ENCODE measurements at regions not wholly inside any gene's neighbourhood (a gene's known extent, or its start where the extent isn't known, plus 50 kb on each side); places are given as distances from the start of the nearest gene placed in this dataset.

GRCh38 chr18:5817816-5818215 is 77.5 kb downstream of the TMEM200C start:
- TF ChIP-seq CTCF (IDR thresholded peaks at IDR 0.05 in 2 of 3, conservative IDR thresholded peaks at IDR 0.05 in 1 of 3; ENCODE audit: borderline replicate concordance in 1 of 3, insufficient read depth in 1 of 3, low read depth in 2 of 3, low read length in 2 of 3) (no peak), RAD21 (IDR thresholded peaks at IDR 0.05; ENCODE audit: low read depth) (no peak), POLR2A (IDR thresholded peaks at IDR 0.05; ENCODE audit: borderline replicate concordance, extremely low read depth, insufficient read depth, insufficient read length) (no peak), YY1 (IDR thresholded peaks at IDR 0.05; ENCODE audit: extremely low read depth, insufficient replicate concordance, low read depth, low read length) (no peak), POLR2AphosphoS5 (IDR thresholded peaks at IDR 0.05; ENCODE audit: low read depth, low read length) (no peak), SRF (IDR thresholded peaks at IDR 0.05; ENCODE audit: low read depth) (no peak), EZH2phosphoT487 (IDR thresholded peaks at IDR 0.05; ENCODE audit: borderline replicate concordance) (no peak), ZNF274 (IDR thresholded peaks at IDR 0.05; ENCODE audit: low read depth, low read length) (no peak), TCF7L2 (IDR thresholded peaks at IDR 0.05; ENCODE audit: borderline replicate concordance, extremely low read depth, insufficient read depth, insufficient read length) (no peak), JUND (IDR thresholded peaks at IDR 0.05) (no peak), EGR1 (IDR thresholded peaks at IDR 0.05; ENCODE audit: low read depth) (no peak), EZH2 (IDR thresholded peaks at IDR 0.05) (no peak)
